Suprapubic skin (tissue), 4 donors: ENCODE measurements at regions not wholly inside any gene's neighbourhood (a gene's known extent, or its start where the extent isn't known, plus 50 kb on each side); places are given as distances from the start of the nearest gene placed in this dataset.

ENCODE experiments used
- EP300 ChIP-seq: sonication (generic); formaldehyde crosslinking; IDR thresholded peaks from one replicate; pipeline ENCODE4 v1.6.1; 2017; ENCODE audit warnings: antibody characterized with exemption
- POLR2A ChIP-seq, 2 donors: fragments of 450-650 bp; IDR thresholded peaks; one replicate each; pipeline ENCODE4 v1.6.1; 2017; ENCODE audit warnings: antibody characterized with exemption in 2 of 2, mild to moderate bottlenecking in 2 of 2, moderate library complexity in 2 of 2
- POLR2AphosphoS5 ChIP-seq, 3 donors: sonication (generic); formaldehyde crosslinking; IDR thresholded peaks; one replicate each; pipeline ENCODE4 v1.6.1; 2017; ENCODE audit warnings: antibody characterized with exemption in 3 of 3
- TF ChIP-seq, protein P1 (sequence below), 2 donors: fragments of 200-600 bp in 1 of 2; fragments of 450-650 bp in 1 of 2; sonication (generic) in 1 of 2; IDR thresholded peaks; one replicate each; pipeline ENCODE4 v1.5.1; 2016 to 2019; ENCODE audit warnings: antibody characterized with exemption in 2 of 2, mild to moderate bottlenecking in 1 of 2, moderate library complexity in 1 of 2

DNA sequence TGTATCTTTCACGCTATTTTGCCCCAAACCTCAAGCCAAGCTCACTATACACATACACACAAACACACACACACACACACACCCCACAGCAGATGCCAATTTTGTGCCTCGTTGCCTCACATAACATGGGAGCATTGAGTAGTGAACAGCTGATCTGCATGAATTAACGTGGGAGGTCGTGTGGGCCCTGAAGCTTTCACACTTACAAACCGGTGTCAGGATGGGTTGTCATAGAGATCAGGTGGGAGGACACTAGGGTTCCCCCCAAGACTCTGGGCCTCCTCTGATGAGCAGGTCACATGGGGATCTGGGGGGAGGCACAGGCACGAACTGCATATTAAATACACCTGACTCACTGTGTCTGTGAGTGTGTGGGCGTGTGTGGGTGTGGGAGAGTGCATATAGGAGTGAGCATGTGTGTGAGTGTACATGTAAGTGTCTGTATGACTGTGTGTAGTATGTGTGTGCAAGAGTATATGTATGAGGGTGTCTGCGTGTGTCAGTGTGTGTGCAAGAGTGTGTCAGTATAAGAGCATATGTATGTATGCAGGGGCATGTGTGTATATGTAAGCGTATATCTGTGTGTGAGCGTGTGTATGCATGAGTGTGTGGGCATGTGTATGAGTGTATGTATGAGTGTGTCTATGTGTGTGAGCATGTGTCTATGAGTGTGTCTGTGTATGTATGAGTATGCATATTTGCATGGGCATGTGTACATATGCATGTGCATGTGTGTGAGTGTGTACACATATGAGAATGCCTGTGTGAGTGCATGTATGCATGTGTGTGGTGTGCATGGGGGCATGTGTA is 370.4 kb downstream of the PREX1 start:
- TF ChIP-seq POLR2AphosphoS5 (IDR thresholded peaks at IDR 0.05) (no peak), POLR2A (IDR thresholded peaks at IDR 0.05) (no peak), EP300 (no peak)
- TF ChIP-seq, protein P1, sequence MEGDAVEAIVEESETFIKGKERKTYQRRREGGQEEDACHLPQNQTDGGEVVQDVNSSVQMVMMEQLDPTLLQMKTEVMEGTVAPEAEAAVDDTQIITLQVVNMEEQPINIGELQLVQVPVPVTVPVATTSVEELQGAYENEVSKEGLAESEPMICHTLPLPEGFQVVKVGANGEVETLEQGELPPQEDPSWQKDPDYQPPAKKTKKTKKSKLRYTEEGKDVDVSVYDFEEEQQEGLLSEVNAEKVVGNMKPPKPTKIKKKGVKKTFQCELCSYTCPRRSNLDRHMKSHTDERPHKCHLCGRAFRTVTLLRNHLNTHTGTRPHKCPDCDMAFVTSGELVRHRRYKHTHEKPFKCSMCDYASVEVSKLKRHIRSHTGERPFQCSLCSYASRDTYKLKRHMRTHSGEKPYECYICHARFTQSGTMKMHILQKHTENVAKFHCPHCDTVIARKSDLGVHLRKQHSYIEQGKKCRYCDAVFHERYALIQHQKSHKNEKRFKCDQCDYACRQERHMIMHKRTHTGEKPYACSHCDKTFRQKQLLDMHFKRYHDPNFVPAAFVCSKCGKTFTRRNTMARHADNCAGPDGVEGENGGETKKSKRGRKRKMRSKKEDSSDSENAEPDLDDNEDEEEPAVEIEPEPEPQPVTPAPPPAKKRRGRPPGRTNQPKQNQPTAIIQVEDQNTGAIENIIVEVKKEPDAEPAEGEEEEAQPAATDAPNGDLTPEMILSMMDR (IDR thresholded peaks at IDR 0.05) = no peak
